WI38 (cell line): ENCODE measurements at regions not wholly inside any gene's neighbourhood (a gene's known extent, or its start where the extent isn't known, plus 50 kb on each side); places are given as distances from the start of the nearest gene placed in this dataset.
A peak's percentile ranks its signal among the peaks of the same experiment; 100 is the strongest.
"Not testable (repeated sequence)": the region's sequence is repeated elsewhere in the genome, so short reads cannot be mapped to it uniquely, and the experiment has no call there.

ENCODE experiments used
- H3K4me3 ChIP-seq: 2 replicates; pipeline ENCODE4 v1.5.1; 2011; ENCODE audit warnings: low read depth, mild to moderate bottlenecking, control low read depth, low read length
- CTCF ChIP-seq: IDR thresholded peaks from 2 replicates; pipeline ENCODE4 v1.5.1; 2012; ENCODE audit warnings: low read depth, mild to moderate bottlenecking, control low read depth, low read length

GRCh38 chr2:238507836-238508235 is 81.1 kb downstream of the ASB1 start:
- no peak overlapping the region for H3K4me3 ChIP-seq
- no peak for TF ChIP-seq CTCF

GRCh38 chr2:238509151-238509835 is 82.6 kb downstream of the ASB1 start:
- no peak overlapping the region for H3K4me3 ChIP-seq
- TF ChIP-seq CTCF: no peak

GRCh38 chr2:238509903-238510302 is 83.2 kb downstream of the ASB1 start:
- no peak overlapping the region for H3K4me3 ChIP-seq
- TF ChIP-seq CTCF: no peak

GRCh38 chr2:238510911-238511613 is 84.3 kb downstream of the ASB1 start:
- TF ChIP-seq CTCF: no peak
- H3K4me3 ChIP-seq: no peak overlapping the region

GRCh38 chr2:238511614-238511950 is 84.9 kb downstream of the ASB1 start:
- H3K4me3 ChIP-seq: no peak overlapping the region
- TF ChIP-seq CTCF: no peak

- TF ChIP-seq CTCF: no peak
- no peak overlapping the region for H3K4me3 ChIP-seq
These were observed 85.6 kb downstream of the ASB1 start for GRCh38 chr2:238512247-238512867.

- TF ChIP-seq CTCF: peak; percentile 63
These were observed 86.6 kb downstream of the ASB1 start for GRCh38 chr2:238513346-238513745.

GRCh38 chr2:238514024-238514423 is 87.3 kb downstream of the ASB1 start:
- H3K4me3 ChIP-seq: not testable (repeated sequence)

More at GRCh38 chr2:238513346-238513745, 86.6 kb downstream of the ASB1 start:
- H3K4me3 ChIP-seq: no peak overlapping the region
